ENCODE measurements at regions not wholly inside any gene's neighbourhood (a gene's known extent, or its start where the extent isn't known, plus 50 kb on each side); places are given as distances from the start of the nearest gene placed in this dataset.
"Not testable (repeated sequence)": the region's sequence is repeated elsewhere in the genome, so short reads cannot be mapped to it uniquely, and the experiment has no call there.

DNA sequence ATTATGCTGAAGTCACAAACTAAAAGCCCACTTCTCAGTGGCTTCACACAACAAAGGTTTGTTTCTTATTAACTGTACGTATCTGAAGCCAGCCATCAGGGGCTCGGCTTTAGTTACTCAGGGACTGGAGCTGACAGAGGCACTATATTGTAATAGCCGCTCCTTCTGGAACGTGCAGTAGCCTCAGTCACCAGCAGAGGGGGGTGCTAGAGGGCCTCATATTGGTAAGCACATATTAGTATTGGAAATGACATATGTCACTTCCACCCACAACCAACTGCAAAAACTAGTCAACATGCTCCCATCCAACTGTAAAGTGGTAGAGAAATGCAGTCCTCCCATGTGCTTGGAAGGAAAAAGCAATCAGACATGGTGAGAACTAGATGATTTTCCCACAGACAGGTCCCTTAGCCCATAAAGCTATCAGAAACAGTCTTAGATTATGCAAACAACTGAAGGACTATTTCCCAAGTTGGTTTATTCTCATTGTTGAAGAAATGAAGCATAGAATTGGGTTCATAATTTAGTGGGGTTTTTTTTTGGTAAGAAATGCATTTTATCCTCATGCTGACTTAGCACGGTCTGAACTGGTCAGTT is 183.6 kb upstream of the G2E3 start:
- ATAC-seq: peak; percentile 76 to 82

DNA sequence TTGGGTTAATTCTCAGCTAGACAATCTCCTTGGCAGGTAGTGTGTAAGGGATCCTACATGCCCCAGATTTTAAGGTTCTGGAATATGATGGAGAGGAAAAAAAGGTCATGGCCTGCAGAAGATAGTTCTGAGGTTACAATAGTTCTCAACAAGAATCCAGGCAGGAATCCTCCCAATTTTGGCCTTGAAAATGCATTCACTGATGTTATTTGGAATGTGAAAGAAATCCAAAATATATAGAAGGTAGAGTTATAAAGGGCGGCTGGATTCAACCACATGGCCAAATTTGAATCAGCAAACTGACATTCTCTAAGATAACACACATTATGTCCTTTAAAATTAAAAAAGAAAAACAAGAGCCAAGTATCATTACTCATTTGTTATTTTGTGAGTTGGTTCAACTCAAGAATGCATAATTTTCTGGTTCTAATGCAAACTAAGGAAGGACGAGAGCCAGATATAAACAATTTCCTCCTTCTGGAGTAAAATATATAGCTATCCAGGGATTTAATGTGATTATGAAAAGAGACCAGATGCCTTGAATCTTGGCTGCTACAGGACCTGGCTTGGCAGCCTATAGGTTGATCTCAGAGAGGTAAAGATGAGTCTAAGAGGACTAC is 177.0 kb upstream of the G2E3 start:
- ATAC-seq: no peak

DNA sequence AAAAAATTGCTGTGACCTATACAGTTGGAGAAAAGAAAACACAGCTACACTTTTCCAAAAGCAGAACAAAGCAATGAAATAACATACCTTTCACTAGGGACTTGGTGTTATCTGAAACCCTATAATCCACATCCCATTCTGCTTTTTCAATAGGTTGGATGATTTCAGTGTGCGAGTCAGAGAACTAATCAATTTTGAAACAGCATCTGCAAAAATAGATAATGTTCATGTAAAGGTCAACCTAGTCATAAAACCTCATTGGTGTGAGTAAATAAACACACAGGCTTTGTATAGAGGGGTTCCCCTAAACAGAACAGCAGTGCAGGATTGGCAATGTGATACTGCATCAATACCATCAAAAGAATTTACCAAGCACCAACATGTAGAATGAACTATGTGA is 173.0 kb upstream of the G2E3 start:
- no peak for ATAC-seq

DNA sequence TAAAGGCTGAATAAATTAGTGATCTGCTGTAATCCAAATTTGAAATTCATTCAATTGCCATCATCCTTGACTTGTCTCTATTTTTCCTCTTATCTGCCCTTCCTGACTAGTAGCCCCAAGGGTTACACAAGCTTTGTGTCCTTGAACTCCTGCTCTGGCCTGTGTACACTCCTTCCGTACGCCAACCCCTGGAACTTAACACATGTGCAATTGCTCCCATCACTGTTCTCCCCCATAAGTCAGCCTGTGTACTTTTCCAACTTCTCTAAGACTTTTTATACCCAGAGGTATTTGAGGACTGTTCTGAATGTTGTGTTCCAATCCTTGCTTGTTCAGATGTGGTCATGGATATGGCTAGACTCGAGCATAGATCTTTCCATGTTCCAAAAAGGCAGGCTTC is 171.1 kb upstream of the G2E3 start:
- ATAC-seq: no peak

DNA sequence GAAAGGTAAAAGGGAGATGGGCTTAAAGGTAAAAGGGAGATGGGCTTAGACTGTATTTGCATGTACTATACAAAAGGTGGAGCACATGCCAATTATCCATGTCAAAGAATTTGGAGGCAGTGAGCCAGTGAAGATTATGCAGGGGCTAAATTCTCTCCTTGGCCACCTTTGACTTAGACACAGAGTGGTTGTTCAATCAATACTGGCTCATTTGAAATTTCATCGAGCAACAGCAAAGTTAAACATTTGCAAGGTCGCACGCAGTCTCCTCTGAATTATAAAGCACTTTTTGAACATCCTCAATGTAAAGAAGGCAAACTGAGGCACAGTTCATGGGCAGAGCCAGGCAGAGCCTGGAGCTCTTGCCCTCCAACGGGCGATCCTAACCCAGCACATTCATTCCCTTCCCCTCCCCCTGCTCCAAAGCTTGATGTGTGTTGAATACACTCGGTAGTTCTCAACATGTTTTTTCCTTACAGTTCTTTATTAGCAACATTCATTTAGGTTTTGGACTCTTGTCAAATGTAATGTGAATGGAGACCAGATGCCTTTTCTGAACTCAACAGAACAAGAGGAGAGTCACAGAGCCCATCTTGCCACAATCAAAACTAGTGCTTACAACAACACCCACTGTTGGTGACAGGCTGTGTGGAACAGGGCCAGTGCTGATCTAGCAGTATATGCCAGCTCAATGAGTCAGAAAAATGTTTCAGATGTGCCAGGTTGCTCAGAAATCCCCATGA is 169.7 kb upstream of the G2E3 start:
- no peak for ATAC-seq

DNA sequence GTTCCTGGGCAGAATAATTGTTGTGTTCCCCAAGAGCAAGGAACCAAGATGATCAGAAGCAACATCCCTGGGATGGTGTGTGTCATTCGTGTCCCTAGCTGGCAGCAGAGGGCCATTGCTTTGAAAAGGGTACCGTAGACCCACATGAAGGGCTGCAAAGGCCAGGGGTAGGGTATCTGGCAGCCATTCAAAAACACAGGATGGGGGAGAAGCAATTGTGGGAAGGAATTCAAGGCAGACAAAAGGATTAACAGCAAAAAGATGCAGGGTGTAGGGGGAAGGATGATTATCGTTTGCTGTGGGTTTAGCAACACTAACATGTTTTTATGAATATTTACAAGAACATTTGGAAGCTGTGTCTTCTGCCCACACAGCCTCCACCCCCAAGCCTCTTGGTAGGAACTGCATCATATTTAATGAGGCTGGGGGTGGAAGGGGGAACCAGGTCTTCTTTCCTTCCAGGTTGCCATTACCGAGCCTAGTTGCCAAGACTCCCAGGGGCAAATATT is 169.0 kb upstream of the G2E3 start:
- no peak for ATAC-seq

DNA sequence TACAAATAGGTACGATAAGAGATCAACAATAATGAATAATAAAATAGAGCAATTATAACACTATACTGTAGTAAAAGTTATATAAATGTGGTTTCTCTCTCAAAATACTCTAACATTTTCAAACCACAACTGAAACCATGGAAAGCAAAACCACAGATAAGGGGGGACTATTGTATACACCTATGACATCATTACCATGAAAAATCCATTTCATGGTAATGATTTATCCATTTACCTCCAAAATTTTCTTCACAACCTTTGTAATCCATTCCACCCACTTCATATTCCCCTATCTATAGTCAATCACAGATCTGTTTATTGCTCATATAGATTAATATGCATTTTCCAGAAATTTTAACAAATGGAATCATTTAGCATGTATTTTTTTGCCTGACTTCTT is 163.9 kb upstream of the G2E3 start:
- ATAC-seq: no peak

DNA sequence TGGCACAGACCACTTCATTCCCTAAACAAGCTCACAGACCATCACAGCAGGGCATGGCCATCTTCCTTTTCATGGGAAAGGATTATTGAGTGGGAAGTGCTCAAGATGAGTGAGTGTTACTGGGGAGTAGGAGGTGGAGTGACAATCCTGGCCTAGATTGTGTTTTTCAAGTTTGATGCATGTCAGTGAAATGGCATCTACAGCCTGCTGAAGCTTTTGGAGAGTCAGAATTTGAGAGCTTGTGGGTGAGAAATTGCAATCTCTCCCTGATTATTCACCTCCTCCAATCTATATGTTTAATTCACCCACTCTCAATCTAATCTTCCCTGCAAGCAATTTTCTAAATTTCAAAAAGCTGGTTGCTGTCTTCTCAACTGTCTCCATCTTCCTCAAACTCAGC is 156.1 kb upstream of the G2E3 start:
- no peak for ATAC-seq

DNA sequence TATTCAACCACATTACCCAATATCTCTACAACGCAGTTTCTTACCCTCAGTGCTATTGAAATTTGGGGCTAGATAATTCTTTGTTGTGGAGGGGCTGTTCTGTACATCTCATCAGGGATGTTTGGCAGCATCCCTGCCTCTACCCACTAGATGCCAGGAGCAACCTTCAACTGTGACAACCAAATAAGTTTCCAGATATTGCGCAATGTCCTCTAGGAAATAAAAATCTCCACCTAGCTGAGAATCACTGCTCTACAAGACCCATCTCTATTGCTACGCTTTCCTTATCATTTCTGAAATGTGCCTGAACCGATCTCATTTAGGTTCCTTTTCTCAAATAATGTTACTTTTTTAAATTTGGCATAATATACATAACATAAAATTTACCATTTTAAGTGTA is 155.2 kb upstream of the G2E3 start:
- no peak for ATAC-seq

DNA sequence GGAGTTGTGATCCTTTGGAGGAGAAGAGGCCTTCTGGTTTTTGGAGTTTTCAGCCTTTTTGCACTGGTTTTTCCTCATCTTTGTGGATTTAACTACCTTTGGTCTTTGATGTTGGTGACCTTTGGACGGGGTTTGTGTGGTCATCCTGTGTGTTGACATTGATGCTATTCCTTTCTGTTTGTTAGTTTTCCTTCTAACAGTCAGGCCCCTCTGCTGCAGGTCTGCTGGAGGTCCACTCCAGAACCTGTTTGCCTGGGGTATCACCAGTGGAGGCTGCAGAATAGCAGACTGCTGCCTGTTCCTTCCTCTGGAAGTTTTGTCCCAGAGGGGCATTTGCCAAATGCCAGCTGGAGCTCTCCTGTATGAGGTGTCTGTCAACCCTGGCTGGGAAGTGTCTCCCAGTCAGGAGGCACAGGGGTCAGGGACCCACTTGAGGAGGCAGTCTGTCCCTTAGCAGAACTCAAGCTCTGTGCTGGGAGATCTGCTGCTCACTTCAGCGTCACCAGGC is 149.4 kb upstream of the G2E3 start:
- not testable (repeated sequence) for ATAC-seq

DNA sequence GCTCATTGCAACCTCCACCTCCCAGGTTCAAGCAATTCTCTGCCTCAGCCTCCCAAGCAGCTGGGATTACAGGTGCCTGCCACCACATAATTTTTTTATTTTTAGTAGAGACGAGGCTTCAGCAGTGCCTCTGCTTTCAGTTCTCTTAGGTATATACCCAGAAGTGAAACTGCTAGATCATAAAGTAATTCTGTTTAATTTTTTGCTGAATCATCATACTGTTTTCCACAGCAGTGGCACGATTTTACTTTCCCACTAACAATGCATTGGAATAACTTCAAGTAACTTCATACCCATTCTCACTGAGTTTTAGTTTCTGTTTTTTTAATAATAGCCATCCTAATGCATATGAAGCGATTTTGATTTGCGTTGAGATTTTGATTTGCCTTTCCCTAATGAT is 148.0 kb upstream of the G2E3 start:
- no peak for ATAC-seq

DNA sequence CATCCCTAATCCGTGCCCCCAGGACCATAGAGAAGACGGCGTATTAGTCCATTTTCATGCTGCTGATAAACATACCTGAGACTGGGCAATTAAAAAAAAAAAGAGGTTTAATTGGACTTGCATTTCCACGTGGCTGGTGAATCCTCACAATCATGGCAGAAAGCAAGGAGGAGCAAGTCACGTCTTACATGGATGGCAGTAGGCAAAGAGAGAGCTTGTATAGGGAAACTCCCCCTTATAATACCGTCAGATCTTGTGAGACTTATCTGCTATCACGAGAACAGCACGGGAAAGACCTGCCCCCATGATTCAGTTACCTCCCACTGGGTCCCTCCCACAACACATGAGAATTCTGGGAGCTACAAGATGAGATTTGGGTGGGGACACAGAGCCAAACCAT is 145.8 kb upstream of the G2E3 start:
- ATAC-seq: not testable (repeated sequence)

DNA sequence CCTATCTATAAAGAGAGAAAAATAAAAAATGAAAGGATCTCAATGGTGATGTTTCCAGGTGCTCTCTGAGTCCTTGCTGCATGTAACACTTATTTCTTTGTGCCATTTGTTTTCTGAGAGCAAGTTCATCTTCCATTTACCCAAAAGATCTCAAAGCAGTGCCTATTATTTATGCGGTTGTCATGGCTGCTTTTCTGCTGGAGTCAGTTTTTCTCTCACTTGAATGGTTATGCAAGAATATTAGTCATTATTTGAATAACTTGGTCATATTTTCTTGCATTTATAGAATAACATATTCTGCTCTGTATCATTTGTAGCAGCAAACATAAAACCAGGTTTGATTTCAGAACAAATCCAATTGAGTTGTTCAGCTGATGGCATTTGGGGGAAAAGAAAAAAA is 141.8 kb upstream of the G2E3 start:
- no peak for ATAC-seq

DNA sequence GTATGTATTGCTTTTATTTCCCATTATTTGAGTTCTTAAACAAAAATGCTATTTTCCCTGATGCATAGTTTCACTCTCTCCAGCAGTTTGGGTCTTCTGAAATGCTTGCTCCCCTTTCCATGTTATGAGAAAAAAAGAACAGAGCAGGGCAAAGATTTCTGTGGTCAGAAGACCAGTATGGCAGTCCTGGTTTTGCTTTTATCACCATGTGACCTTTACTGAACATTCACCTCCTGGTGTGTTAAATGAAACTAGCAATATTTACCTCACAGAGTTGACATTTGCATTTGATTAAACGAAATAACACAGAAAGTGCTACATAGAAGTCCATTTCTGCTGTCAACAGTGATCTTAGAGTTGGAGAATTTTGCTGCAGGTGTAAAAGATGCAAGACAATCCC is 141.0 kb upstream of the G2E3 start:
- ATAC-seq: no peak

DNA sequence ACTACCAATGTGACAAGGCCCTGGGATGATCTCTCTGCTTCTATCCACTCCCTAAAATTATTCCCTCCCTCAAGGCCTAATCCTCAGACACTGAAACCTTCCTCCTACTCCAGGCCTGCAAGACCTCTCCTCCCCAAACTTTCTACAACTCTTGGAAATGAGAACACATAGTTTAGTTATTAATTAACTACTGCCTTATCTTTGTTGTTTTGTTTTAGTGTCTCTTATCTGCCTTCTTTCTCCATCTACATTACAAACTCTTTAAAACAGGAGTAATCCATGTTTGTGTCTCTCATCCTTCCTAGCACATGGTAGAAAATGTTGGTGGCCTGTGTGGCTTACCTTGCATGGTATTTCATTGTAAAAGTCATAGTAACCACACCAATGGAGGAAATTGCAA is 139.9 kb upstream of the G2E3 start:
- no peak for ATAC-seq

DNA sequence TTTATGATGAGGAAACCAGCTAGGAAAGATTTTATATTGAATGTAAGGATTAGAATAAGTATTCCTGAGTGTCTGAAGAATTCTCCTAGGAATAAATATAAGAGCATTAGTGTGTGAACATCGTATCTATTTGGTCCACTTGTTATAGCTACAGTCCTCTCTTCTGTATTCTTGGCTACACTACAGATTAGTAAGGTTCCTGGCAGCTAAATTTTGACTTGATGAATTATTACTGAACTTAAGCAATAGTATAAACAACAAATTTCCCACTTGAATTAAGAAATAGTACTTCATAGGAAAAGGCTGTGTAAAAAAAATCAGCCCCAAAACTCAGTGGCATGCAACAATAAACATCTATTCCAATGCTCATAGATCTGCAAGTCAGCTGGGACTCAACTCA is 138.4 kb upstream of the G2E3 start:
- no peak for ATAC-seq

DNA sequence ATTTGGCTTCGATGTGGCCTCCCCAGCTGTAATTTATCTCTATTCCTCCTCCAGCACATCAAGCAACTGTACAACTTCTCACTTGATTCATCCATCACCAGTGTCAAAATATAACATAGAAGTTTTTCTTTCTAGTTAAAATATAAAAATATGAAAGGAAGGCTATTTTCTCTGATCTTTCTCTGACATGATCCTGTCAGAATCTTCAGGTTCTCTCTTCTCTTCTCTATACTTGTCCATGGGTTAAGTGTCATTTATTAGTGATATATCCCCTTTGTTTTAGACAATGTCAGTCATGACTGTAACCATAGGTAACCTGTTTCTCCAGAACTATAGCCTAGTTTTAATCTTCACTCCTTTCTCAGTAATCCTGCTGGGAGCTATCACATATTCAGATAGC is 132.5 kb upstream of the G2E3 start:
- no peak for ATAC-seq

DNA sequence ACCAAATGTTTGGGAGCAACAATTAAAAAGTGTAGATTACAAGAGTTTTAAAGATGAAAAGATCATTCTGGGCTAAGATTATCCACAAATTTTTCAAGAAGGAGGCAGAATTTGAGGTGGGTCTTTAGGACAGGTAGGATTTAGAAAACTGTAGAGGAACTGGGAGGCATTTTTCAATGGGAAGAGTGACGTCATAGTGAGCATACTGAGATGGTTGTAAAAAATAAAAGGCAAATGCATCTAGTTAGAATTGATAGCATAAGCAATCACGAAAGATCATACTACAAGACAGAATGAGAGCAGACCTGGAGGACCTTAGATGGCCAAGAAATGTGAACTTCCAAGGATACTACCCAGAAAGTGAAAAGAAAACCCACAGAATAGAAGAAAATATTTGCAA is 131.6 kb upstream of the G2E3 start:
- ATAC-seq: no peak

DNA sequence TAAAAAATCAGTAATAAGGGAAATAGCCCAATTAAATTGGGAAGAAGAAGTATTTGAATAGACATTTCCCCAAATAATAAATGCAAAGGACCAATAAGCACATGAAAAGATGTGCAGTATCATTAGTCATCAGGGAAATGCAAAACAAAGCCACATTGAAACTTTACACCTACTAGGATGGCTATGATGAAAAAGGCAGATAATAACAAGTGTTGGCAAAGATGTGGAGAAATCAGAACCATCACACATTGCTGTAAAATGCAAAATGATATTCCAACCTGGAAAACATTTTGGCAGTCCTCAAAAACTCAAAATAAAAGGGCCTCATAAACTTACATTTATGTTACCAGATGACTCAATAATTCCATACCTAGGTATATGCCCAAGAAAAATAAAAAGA is 131.1 kb upstream of the G2E3 start:
- ATAC-seq: no peak

DNA sequence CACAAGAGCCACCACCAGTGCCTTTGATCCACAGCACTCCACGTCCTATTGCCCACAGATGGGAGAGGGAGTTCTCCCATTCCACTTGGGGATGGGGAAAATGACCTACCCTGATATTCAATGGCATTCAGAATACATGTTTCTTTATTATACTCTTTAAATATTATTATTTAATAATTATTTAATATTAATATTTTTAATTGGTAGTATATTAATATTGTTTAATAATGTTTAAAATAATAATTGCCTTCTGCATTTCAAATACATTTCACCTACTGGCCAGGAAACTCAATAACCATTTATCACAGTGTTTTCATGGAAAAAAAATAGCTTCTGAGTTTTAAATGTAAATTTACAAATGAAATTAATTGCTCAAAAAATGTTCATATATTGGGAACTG is 127.4 kb upstream of the G2E3 start:
- ATAC-seq: no peak

DNA sequence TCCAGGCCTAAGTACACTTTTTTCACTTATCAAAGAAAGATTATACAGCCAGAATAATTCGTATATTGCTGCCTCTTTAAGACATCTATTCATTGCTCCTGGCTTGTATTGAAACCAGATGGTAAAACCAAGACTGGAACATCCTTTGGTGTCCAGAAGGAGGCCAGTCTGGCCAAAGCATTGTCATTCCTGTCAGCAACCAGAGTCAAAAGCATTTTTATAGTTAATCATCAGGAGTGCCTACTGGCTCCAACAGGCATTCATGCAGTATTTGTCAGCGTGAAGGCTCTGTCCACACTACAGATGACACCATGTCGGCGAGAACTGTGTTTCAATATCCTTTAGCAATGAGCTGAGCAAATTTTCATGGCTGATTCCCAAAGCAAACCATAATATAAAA is 118.0 kb upstream of the G2E3 start:
- ATAC-seq: no peak

DNA sequence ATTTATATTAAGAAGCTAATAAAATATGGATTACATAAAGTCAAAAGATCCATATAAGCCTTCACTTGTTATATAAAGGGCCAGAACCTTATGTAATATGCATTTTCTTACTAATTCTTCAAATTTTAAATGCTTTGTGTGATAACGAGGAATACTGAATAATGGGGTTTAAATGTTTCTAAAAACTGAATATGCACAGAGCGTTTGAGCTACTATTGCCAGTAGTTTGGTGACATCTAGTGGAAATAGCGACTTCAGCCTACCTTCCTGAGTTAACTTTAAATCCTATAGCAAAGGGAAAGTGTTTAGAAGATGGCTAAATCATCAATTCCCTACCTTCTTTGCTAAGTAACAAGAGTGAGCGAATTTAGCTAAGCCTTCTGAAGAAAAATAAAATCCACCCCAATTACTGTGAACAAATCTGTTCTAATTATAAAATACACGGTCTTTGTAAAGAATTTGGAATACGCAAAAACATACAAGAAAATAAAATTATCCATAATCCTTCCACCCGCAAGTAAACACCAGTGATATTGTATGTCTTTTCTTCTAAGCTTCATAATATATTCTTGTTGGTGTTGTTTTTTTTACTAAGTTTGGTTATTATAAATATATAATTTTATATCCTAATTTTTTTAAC is 115.5 kb upstream of the G2E3 start:
- no peak for ATAC-seq

DNA sequence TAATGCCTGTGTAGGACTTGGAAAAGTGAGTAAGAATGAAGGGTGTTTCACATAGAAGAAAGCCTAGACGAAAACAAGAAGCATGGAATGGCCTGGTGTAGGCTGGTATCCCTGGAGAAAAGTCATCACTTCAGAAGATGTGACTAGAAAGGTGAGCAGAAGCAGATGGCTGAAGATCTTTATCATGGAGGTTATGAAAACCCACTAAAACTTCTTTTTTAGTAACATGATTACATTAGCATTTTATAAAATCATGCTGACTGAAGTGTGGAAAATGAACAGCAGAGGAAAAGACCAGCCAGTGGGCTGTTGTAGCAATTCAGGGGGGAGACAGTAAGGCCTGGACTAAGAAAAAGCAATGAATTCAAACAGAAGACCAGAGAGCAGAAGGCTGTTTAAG is 114.5 kb upstream of the G2E3 start:
- ATAC-seq: no peak

Measured in activated CD4-positive, CD25-positive, alpha-beta regulatory T cell treated with anti-CD3 and anti-CD28 coated beads, Interleukin-2, amount 50 U/mL, for 24 hours (primary cell).